SK-N-SH (cell line): ENCODE measurements at regions not wholly inside any gene's neighbourhood (a gene's known extent, or its start where the extent isn't known, plus 50 kb on each side); places are given as distances from the start of the nearest gene placed in this dataset.

ENCODE experiments used
- CTCF ChIA-PET: fragments of 300-600, 350-600 bp; formaldehyde crosslinking; extraction: SDS; loops from one replicate; lab custom pipeline; 2021; lab: Yijun Ruan, JAX
- POLR2A ChIA-PET: fragments of 350-600 bp; sonication (Branson Sonifier 250); formaldehyde crosslinking; extraction: SDS; loops from one replicate; lab custom pipeline; 2020; ENCODE audit warnings: antibody characterized with exemption, inconsistent platforms; lab: Yijun Ruan, JAX
- DNase-seq: peaks from one replicate; pipeline ENCODE4 v3.0.0; 2012
- H2AFZ ChIP-seq: fragments of 200-600 bp; sonication (generic); 2 replicates; pipeline ENCODE4 v1.8.1; 2016; ENCODE audit warnings: antibody characterized with exemption, mild to moderate bottlenecking, low read depth
- H3F3A ChIP-seq: fragments of 200-600 bp; sonication (generic); replicated peaks from 2 replicates; pipeline ENCODE3; 2016; ENCODE audit warnings: antibody characterized with exemption, mild to moderate bottlenecking; ENCODE audit not compliant: insufficient read depth
- H3K27ac ChIP-seq, 2 experiments: fragments of 200-500 bp in 1 of 2; fragments of 200-600 bp in 1 of 2; sonication (Bioruptor generic) in 1 of 2; sonication (generic), shearing (Covaris generic) in 1 of 2; 2 replicates each; pipeline versions ENCODE4 v1.5.1 to v1.6.1; 2014 to 2016; ENCODE audit warnings: low read depth in 2 of 2, inconsistent platforms in 1 of 2, low read length in 1 of 2, mild to moderate bottlenecking in 1 of 2, mixed read lengths in 1 of 2
- H3K27me3 ChIP-seq: fragments of 200-600 bp; sonication (generic), shearing (Covaris generic); 2 replicates; pipeline ENCODE4 v1.6.1; 2016; ENCODE audit warnings: mixed run types; ENCODE audit not compliant: insufficient read depth
- H3K36me3 ChIP-seq, 2 experiments: fragments of 200-500 bp in 1 of 2; fragments of 200-600 bp in 1 of 2; sonication (Bioruptor generic) in 1 of 2; sonication (generic) in 1 of 2; replicated peaks in 1 of 2; 2 replicates each; pipeline versions ENCODE3 to v1.5.1; 2014 to 2016; ENCODE audit warnings: low read length in 1 of 2, mild to moderate bottlenecking in 1 of 2; ENCODE audit not compliant: insufficient read depth in 2 of 2, control insufficient read depth in 1 of 2
- H3K4me1 ChIP-seq, 2 experiments: fragments of 200-500 bp in 1 of 2; fragments of 200-600 bp in 1 of 2; sonication (Bioruptor generic) in 1 of 2; sonication (generic), shearing (Covaris generic) in 1 of 2; 2 replicates each; pipeline versions ENCODE4 v1.5.1 to v1.6.1; 2014 to 2016; ENCODE audit warnings: low read depth in 1 of 2, low read length in 1 of 2, mixed run types in 1 of 2; ENCODE audit not compliant: insufficient read depth in 2 of 2, control insufficient read depth in 1 of 2
- H3K4me2 ChIP-seq: fragments of 200-600 bp; sonication (generic), shearing (Covaris generic); 2 replicates; pipeline ENCODE4 v1.6.1; 2017; ENCODE audit warnings: mixed run types
- H3K4me3 ChIP-seq, 2 experiments: fragments of 200-500 bp in 1 of 2; fragments of 200-600 bp in 1 of 2; sonication (Bioruptor generic) in 1 of 2; sonication (generic), shearing (Covaris generic) in 1 of 2; 2 replicates each; pipeline versions ENCODE4 v1.5.1 to v1.8.1; 2014 to 2016; ENCODE audit warnings: low read depth in 2 of 2, inconsistent platforms in 1 of 2, low read length in 1 of 2, mild to moderate bottlenecking in 1 of 2, mixed read lengths in 1 of 2, moderate library complexity in 1 of 2
- H3K79me2 ChIP-seq: fragments of 200-600 bp; sonication (generic); 2 replicates; pipeline ENCODE4 v1.8.1; 2017; ENCODE audit warnings: mild to moderate bottlenecking; ENCODE audit not compliant: insufficient read depth
- H3K9ac ChIP-seq: fragments of 200-600 bp; sonication (generic); 2 replicates; pipeline ENCODE4 v1.6.1; 2017; ENCODE audit warnings: mixed run types
- H3K9me2 ChIP-seq: fragments of 200-600 bp; sonication (generic); 2 replicates; pipeline ENCODE4 v1.6.1; 2017; ENCODE audit warnings: mixed run types
- H3K9me3 ChIP-seq: fragments of 200-600 bp; sonication (generic); 2 replicates; pipeline ENCODE4 v1.6.1; 2017; ENCODE audit warnings: mixed run types, mild to moderate bottlenecking, moderate library complexity
- H4K20me1 ChIP-seq: fragments of 200-600 bp; sonication (generic); 2 replicates; pipeline ENCODE4 v1.6.1; 2017; ENCODE audit warnings: mild to moderate bottlenecking, mixed run types; ENCODE audit not compliant: insufficient read depth
- CHD2 ChIP-seq: fragments of 150-350 bp; IDR thresholded peaks from 2 replicates; pipeline ENCODE4 v1.6.1; 2018; ENCODE audit warnings: low read length; ENCODE audit not compliant: partially characterized antibody
- ELF1 ChIP-seq: IDR thresholded peaks from 2 replicates; pipeline ENCODE4 v1.4.0; 2012
- EZH2phosphoT487 ChIP-seq: fragments of 200-600 bp; sonication (generic); IDR thresholded peaks from 2 replicates; pipeline ENCODE4 v1.6.1; 2017; ENCODE audit warnings: low read depth, mixed run types, mild to moderate bottlenecking, antibody characterized with exemption, moderate library complexity, borderline replicate concordance
- FOSL2 ChIP-seq: IDR thresholded peaks from 2 replicates; pipeline ENCODE4 v1.4.0; 2012; ENCODE audit warnings: low read depth, mild to moderate bottlenecking, moderate library complexity, borderline replicate concordance
- FOXM1 ChIP-seq: IDR thresholded peaks from 2 replicates; pipeline ENCODE4 v1.4.0; 2012; ENCODE audit warnings: low read depth, mild to moderate bottlenecking
- GABPA ChIP-seq: IDR thresholded peaks from 2 replicates; pipeline ENCODE4 v1.4.0; 2012; ENCODE audit warnings: low read depth, mild to moderate bottlenecking
- GATA2 ChIP-seq: sonication (generic); formaldehyde crosslinking; IDR thresholded peaks from 2 replicates; pipeline ENCODE4 v1.5.0; 2020; ENCODE audit warnings: mild to moderate bottlenecking, missing genetic modification reagents
- IRF3 ChIP-seq: fragments of 150-350 bp; IDR thresholded peaks from 2 replicates; pipeline ENCODE4 v1.6.1; 2016; ENCODE audit warnings: mild to moderate bottlenecking, low read depth, low read length
- MEF2A ChIP-seq: IDR thresholded peaks from 2 replicates; pipeline ENCODE4 v1.4.0; 2012; ENCODE audit warnings: low read depth, borderline replicate concordance
- MXI1 ChIP-seq: IDR thresholded peaks from 2 replicates; pipeline ENCODE4 v1.6.1; 2012; ENCODE audit warnings: mild to moderate bottlenecking, low read depth, low read length, improper control_type of control experiment
- POLR2AphosphoS5 ChIP-seq: IDR thresholded peaks from 2 replicates; pipeline ENCODE4 v1.6.1; 2012; ENCODE audit warnings: low read depth, low read length
- RAD21 ChIP-seq: IDR thresholded peaks from 2 replicates; pipeline ENCODE4 v1.6.1; 2012; ENCODE audit warnings: mild to moderate bottlenecking, low read length
- REST ChIP-seq: IDR thresholded peaks from 2 replicates; pipeline ENCODE4 v1.6.1; 2012; ENCODE audit warnings: mild to moderate bottlenecking, low read depth, low read length, moderate library complexity
- RFX5 ChIP-seq: IDR thresholded peaks from 2 replicates; pipeline ENCODE4 v1.6.1; 2012; ENCODE audit warnings: mild to moderate bottlenecking, improper control_type of control experiment, low read length
- SIN3A ChIP-seq: IDR thresholded peaks from 2 replicates; pipeline ENCODE4 v1.6.1; 2012; ENCODE audit warnings: low read depth, mild to moderate bottlenecking, low read length, moderate library complexity, borderline replicate concordance
- TAF1 ChIP-seq: IDR thresholded peaks from 2 replicates; pipeline ENCODE4 v1.6.1; 2012; ENCODE audit warnings: low read depth, mild to moderate bottlenecking, low read length, moderate library complexity, borderline replicate concordance
- TEAD4 ChIP-seq: IDR thresholded peaks from 2 replicates; pipeline ENCODE4 v1.4.0; 2012; ENCODE audit warnings: mild to moderate bottlenecking, borderline replicate concordance; ENCODE audit not compliant: insufficient read depth
- WGBS: methylation state at CpG from one replicate; pipeline ENCODE4 v1.1.6; 2017; ENCODE audit warnings: low lambda C conversion rate; 5-methylcytosine and 5-hydroxymethylcytosine counted together
- TF ChIP-seq, protein P1 (sequence below): IDR thresholded peaks from 2 replicates; pipeline ENCODE4 v1.4.0; 2012; ENCODE audit warnings: low read depth, borderline replicate concordance
- TF ChIP-seq, protein P2 (sequence below): IDR thresholded peaks from 2 replicates; pipeline ENCODE4; 2012
- TF ChIP-seq, protein P3 (sequence below): IDR thresholded peaks from 2 replicates; pipeline ENCODE4 v1.4.0; 2012; ENCODE audit warnings: low read depth, borderline replicate concordance
- TF ChIP-seq, protein P4 (sequence below): fragments of 200-600 bp; sonication (generic); IDR thresholded peaks from 2 replicates; pipeline ENCODE4 v1.6.1; 2017; ENCODE audit warnings: antibody characterized with exemption, mild to moderate bottlenecking, moderate library complexity

DNA sequence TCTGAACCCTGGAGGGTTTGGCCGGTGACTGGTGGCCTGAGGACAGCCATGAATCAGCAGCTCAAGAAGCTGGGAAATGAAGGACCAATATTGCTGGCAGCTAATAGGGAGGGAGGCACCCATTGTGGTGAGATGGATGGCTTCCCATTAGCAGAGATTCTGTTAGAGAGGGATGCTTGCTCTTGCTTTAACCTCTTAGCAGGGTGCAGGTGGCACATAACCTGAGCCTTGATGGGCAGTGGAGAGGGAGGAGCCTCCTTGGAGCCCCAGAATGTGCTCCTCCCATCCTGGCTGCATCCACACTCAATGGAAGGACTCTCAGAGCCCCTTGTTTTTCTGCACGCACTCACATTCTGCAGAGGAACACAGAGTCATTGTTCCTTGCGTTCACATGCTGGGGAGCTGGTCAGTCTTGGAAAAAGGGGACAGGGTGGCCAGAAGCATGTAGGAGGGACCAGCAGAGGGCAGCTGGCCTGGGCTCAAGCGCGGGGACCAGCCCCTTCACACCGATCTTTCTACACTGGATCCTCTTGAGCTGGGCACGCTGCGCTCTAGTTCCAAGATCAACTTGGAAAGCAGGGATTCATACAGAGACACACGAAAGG is 161.8 kb downstream of the MED10 start (continued):
- TF ChIP-seq EZH2phosphoT487: no peak
- no peak for TF ChIP-seq IRF3
- TF ChIP-seq ELF1: no peak
- TF ChIP-seq, protein P1, sequence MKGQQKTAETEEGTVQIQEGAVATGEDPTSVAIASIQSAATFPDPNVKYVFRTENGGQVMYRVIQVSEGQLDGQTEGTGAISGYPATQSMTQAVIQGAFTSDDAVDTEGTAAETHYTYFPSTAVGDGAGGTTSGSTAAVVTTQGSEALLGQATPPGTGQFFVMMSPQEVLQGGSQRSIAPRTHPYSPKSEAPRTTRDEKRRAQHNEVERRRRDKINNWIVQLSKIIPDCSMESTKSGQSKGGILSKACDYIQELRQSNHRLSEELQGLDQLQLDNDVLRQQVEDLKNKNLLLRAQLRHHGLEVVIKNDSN: no peak

DNA sequence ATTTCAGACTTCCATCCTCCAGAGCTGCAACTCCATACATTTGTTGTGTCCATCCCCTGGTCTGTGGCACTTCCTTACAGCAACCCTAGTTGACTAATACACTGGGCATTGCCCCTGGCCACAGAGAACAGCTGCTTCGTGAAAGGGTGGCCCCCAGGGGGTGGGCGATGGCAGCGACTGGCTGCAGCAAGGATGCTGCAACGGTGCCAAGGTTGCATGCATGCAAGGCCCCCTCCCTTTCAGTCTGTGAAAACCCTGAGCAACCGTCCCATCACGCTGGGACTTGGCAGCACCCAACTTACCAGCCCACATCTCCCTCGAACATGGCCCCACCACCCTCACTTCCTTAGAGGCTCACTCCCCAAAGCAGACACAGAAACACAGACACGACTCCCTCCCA is 162.5 kb downstream of the MED10 start:
- Histone ChIP-seq H3K9me2 (no peaks in the 10 kb centered on the region), H4K20me1 (no peaks in the 10 kb centered on the region), H3F3A (no peaks in the 10 kb centered on the region), H2AFZ (no peak overlapping the region), H3K27me3 (no peaks in the 10 kb centered on the region), H3K9ac (no peak overlapping the region), H3K4me1 (peaks cover 0 to 15% of the 10 kb centered on the region in 2 experiments; a peak in 1 of 4 replicates), H3K36me3 (no peaks in the 10 kb centered on the region), H3K79me2 (no peaks in the 10 kb centered on the region), H3K4me3 (no peak overlapping the region), H3K4me2 (no peak overlapping the region), H3K9me3 (no peaks in the 10 kb centered on the region), H3K27ac (no peak overlapping the region)
- no peak for TF ChIP-seq POLR2AphosphoS5
- no peak for TF ChIP-seq CHD2
- TF ChIP-seq REST: no peak
- no peak for TF ChIP-seq FOXM1
- TF ChIP-seq, protein P2, sequence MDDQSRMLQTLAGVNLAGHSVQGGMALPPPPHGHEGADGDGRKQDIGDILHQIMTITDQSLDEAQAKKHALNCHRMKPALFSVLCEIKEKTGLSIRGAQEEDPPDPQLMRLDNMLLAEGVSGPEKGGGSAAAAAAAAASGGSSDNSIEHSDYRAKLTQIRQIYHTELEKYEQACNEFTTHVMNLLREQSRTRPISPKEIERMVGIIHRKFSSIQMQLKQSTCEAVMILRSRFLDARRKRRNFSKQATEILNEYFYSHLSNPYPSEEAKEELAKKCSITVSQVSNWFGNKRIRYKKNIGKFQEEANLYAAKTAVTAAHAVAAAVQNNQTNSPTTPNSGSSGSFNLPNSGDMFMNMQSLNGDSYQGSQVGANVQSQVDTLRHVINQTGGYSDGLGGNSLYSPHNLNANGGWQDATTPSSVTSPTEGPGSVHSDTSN: no peak
- no peak for TF ChIP-seq MEF2A
- TF ChIP-seq GATA2: no peak
- TF ChIP-seq, protein P3, sequence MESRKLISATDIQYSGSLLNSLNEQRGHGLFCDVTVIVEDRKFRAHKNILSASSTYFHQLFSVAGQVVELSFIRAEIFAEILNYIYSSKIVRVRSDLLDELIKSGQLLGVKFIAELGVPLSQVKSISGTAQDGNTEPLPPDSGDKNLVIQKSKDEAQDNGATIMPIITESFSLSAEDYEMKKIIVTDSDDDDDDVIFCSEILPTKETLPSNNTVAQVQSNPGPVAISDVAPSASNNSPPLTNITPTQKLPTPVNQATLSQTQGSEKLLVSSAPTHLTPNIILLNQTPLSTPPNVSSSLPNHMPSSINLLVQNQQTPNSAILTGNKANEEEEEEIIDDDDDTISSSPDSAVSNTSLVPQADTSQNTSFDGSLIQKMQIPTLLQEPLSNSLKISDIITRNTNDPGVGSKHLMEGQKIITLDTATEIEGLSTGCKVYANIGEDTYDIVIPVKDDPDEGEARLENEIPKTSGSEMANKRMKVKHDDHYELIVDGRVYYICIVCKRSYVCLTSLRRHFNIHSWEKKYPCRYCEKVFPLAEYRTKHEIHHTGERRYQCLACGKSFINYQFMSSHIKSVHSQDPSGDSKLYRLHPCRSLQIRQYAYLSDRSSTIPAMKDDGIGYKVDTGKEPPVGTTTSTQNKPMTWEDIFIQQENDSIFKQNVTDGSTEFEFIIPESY: no peak
- TF ChIP-seq, protein P4, sequence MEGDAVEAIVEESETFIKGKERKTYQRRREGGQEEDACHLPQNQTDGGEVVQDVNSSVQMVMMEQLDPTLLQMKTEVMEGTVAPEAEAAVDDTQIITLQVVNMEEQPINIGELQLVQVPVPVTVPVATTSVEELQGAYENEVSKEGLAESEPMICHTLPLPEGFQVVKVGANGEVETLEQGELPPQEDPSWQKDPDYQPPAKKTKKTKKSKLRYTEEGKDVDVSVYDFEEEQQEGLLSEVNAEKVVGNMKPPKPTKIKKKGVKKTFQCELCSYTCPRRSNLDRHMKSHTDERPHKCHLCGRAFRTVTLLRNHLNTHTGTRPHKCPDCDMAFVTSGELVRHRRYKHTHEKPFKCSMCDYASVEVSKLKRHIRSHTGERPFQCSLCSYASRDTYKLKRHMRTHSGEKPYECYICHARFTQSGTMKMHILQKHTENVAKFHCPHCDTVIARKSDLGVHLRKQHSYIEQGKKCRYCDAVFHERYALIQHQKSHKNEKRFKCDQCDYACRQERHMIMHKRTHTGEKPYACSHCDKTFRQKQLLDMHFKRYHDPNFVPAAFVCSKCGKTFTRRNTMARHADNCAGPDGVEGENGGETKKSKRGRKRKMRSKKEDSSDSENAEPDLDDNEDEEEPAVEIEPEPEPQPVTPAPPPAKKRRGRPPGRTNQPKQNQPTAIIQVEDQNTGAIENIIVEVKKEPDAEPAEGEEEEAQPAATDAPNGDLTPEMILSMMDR: no peak
- TF ChIP-seq GABPA: no peak
- TF ChIP-seq SIN3A: no peak
- TF ChIP-seq RAD21: no peak
- TF ChIP-seq TEAD4: no peak
- TF ChIP-seq FOSL2: no peak
- no peak for TF ChIP-seq TAF1
- TF ChIP-seq RFX5: no peak
- TF ChIP-seq MXI1: no peak
- ChIA-PET CTCF (interaction anchor here (0.6 kb wide), 1 partner anchor 14 kb away, joined by 4 read pairs; no protein-coding TSS in a partner anchor), POLR2A (no interaction called here)
- WGBS: 34% methylated on average over 4 of the region's 8 CpGs
- DNase-seq: no peak
